Activated T-helper 2 cell treated with anti-CD3 and anti-CD28 coated beads, Interferon-gamma antibody, Interleukin-2, Interleukin-4, amounts not matched to agents 10 μg/mL and 5 μg/mL and 100 μg/mL, durations not matched to agents 14 hours and 24 hours and 36 hours (primary cell): ENCODE measurements at regions not wholly inside any gene's neighbourhood (a gene's known extent, or its start where the extent isn't known, plus 50 kb on each side); places are given as distances from the start of the nearest gene placed in this dataset.

ENCODE experiments used
- DNase-seq: peaks from one replicate; pipeline ENCODE4 v3.0.0; 2021; ENCODE audit warnings: low spot score
- H3K27ac Mint-ChIP-seq: one replicate; pipeline ENCODE4 v1.8.0; 2021; ENCODE audit warnings: mixed read lengths
- H3K27me3 Mint-ChIP-seq: one replicate; pipeline ENCODE4 v1.8.0; 2021; ENCODE audit warnings: low read depth, mixed read lengths
- H3K36me3 Mint-ChIP-seq: one replicate; pipeline ENCODE4 v1.8.0; 2021; ENCODE audit warnings: low read depth, mixed read lengths
- H3K4me1 Mint-ChIP-seq: one replicate; pipeline ENCODE4 v1.8.0; 2021; ENCODE audit warnings: low read depth, mixed read lengths
- H3K4me3 Mint-ChIP-seq: one replicate; pipeline ENCODE4 v1.8.0; 2021; ENCODE audit warnings: low read depth, mild to moderate bottlenecking, moderate library complexity, mixed read lengths
- H3K9me3 Mint-ChIP-seq: one replicate; pipeline ENCODE4 v1.8.0; 2021; ENCODE audit warnings: mixed read lengths
- intact Hi-C: fragments of 100-400 bp; cut with micrococcal nuclease; formaldehyde crosslinking; loops from one replicate; pipeline ENCODE4 v1.15.1; 2023

GRCh38 chr15:38050529-38051448 lies 116.3 kb downstream of the TMCO5A start:
- H3K4me3 Mint-ChIP-seq, result no peak overlapping the region
- H3K9me3 Mint-ChIP-seq, result no peaks in the 10 kb centered on the region
- intact Hi-C loops, result no loop called here
- H3K27me3 Mint-ChIP-seq, result peaks cover 8% of the 10 kb centered on the region
- H3K36me3 Mint-ChIP-seq, result no peaks in the 10 kb centered on the region
- no peak overlapping the region for H3K27ac Mint-ChIP-seq
- DNase-seq, result no peak
- H3K4me1 Mint-ChIP-seq, result peaks cover 4% of the 10 kb centered on the region

GRCh38 chr15:38053205-38053604 lies 118.8 kb downstream of the TMCO5A start:
- Mint-ChIP-seq H3K4me3 (no peak overlapping the region), H3K9me3 (no peaks in the 10 kb centered on the region), H3K36me3 (no peaks in the 10 kb centered on the region), H3K4me1 (peaks cover 6% of the 10 kb centered on the region), H3K27ac (no peak overlapping the region), H3K27me3 (peaks cover 13% of the 10 kb centered on the region)
- intact Hi-C loops, result no loop called here
- no peak for DNase-seq

DNA sequence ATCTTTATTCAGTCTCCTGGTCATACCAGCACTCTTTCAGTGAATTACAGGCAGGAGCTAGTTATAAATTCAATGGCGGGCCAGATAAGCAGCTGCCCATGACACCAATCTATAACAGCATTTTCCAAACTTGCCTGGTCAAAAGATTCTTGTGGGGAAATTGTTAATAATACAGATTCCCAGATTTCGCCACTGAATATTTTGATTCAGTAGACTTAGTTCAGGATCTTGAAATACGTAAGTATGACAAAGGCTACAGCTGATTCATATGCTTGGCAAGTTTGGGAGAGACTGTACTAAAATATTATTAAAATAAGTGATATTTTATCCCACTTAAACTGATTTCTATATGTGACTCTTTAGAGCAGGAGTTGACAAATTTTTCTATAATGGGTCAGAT lies 119.3 kb downstream of the TMCO5A start:
- intact Hi-C loops, result no loop called here
- no peak for DNase-seq
- no peak overlapping the region for H3K27ac Mint-ChIP-seq

DNA sequence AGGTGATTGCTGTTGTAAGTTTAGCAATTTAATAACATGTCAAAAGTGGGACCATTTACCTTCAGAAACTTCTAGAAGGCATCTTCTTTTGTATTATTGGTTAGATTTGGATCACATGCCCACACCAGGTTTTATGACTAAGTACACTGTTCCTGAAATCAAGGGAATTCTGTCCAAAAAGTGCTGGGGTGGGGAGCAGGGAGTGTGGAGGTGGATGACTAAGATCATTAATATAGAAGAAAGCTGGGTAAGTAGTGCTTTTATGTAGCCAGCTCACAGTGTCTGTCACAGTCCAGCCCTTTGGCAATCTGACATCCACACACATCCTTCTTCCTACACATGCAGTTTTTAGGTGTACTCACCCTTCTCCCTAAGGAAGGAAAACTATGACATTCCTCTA lies 120.0 kb downstream of the TMCO5A start:
- DNase-seq, result no peak
- intact Hi-C loops, result no loop called here
- Mint-ChIP-seq H3K9me3 (no peaks in the 10 kb centered on the region), H3K4me1 (peaks cover 13% of the 10 kb centered on the region), H3K4me3 (no peak overlapping the region), H3K27ac (no peak overlapping the region), H3K27me3 (peaks cover 13% of the 10 kb centered on the region), H3K36me3 (no peaks in the 10 kb centered on the region)

More for the DNA sequence above, 119.3 kb downstream of the TMCO5A start:
- no peaks in the 10 kb centered on the region for H3K9me3 Mint-ChIP-seq
- peaks cover 7% of the 10 kb centered on the region for H3K4me1 Mint-ChIP-seq
- peaks cover 13% of the 10 kb centered on the region for H3K27me3 Mint-ChIP-seq
- H3K4me3 Mint-ChIP-seq, result no peak overlapping the region
- H3K36me3 Mint-ChIP-seq, result no peaks in the 10 kb centered on the region

DNA sequence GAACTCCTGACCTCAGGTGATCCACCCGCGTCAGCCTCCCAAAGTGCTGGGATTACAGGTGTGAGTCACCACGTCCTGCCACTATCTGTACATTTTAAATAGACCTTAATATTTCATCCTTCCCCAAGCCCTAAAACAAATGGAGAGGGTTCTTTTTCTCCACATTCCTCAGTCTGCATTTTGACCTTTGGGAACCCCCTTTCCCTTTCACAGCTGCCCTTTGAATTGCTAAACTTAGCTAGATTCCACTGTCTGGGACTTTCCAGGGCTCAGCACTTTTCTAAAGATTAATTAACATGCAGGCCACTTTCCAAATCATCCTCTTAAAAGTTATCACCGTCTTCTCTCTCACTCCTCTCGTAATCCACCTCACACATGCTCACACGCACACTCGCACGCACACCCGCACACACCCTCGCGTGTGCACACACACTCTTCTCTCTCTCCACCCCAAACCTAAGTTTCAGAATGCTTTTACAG lies 124.2 kb downstream of the TMCO5A start:
- no peak for DNase-seq
- H3K4me1 Mint-ChIP-seq, result peaks cover 14% of the 10 kb centered on the region
- no peak overlapping the region for H3K4me3 Mint-ChIP-seq
- no peak overlapping the region for H3K27ac Mint-ChIP-seq
- H3K9me3 Mint-ChIP-seq, result no peaks in the 10 kb centered on the region
- peaks cover 26% of the 10 kb centered on the region for H3K27me3 Mint-ChIP-seq
- intact Hi-C loops, result no loop called here
- H3K36me3 Mint-ChIP-seq, result no peaks in the 10 kb centered on the region

GRCh38 chr15:38059665-38060064 lies 125.2 kb downstream of the TMCO5A start:
- Mint-ChIP-seq H3K4me3 (no peak overlapping the region), H3K27ac (no peak overlapping the region), H3K4me1 (peaks cover 14% of the 10 kb centered on the region), H3K9me3 (no peaks in the 10 kb centered on the region), H3K27me3 (peaks cover 29% of the 10 kb centered on the region), H3K36me3 (no peaks in the 10 kb centered on the region)
- DNase-seq, result no peak
- intact Hi-C loops, result no loop called here

GRCh38 chr15:38061856-38062649 lies 127.6 kb downstream of the TMCO5A start:
- Mint-ChIP-seq H3K36me3 (no peaks in the 10 kb centered on the region), H3K9me3 (no peaks in the 10 kb centered on the region), H3K27ac (no peak overlapping the region), H3K4me1 (peaks cover 14% of the 10 kb centered on the region), H3K27me3 (peaks cover 29% of the 10 kb centered on the region), H3K4me3 (no peak overlapping the region)
- no peak for DNase-seq
- intact Hi-C loops, result no loop called here

DNA sequence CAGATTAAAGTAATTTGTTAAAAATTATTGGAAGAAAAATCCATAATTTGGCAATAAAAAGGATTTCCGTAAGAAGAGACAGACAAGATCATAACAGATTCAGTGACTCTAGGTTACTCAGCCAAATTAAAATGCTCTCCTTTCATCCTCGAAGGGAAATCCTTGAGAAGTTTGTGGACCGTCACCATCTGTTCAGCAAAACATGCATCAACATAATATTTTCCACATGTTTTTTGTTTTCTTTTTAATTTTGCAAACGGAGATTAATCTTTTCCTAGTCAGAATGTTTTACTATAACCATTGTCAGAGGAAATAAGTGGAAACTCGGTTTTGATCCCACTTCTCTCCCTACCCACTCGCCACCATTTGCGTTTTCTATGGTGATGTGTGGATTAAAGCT lies 128.3 kb downstream of the TMCO5A start:
- intact Hi-C loops, result no loop called here
- no peaks in the 10 kb centered on the region for H3K9me3 Mint-ChIP-seq
- H3K4me1 Mint-ChIP-seq, result peaks cover 14% of the 10 kb centered on the region
- no peaks in the 10 kb centered on the region for H3K36me3 Mint-ChIP-seq
- DNase-seq, result no peak
- no peak overlapping the region for H3K27ac Mint-ChIP-seq
- no peak overlapping the region for H3K4me3 Mint-ChIP-seq
- peaks cover 33% of the 10 kb centered on the region for H3K27me3 Mint-ChIP-seq

DNA sequence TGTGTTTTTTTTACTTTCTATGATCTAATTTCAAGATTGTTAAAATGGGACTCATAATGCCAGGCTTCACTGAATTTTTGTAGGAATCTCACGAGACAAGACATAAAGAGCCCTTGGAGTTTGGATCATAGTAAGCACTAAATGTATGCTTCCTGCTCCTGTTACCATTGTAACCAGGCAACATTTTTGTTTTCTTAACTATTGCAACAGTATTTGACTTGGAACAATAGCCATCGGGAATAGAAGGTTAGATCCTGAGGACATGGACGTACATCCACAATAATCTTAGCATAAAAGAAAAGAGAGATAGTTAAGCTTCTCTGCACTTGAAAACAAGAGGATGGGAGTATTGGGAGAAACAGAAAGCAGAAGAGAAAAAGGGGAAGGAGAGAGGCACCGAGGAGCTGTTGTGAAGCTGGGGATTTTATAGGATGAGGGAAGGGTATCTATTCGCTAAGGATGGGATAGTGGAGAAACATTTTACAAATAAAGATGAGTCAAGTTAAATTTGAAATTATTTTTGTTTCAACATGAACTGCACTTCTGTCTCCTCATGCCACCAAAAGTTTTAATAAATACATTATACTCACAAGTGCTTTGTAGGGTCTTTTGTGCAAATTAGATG lies 131.4 kb downstream of the TMCO5A start:
- no peaks in the 10 kb centered on the region for H3K36me3 Mint-ChIP-seq
- DNase-seq, result no peak
- H3K27ac Mint-ChIP-seq, result no peak overlapping the region
- intact Hi-C loops, result no loop called here
- H3K27me3 Mint-ChIP-seq, result peaks cover 56% of the 10 kb centered on the region
- no peaks in the 10 kb centered on the region for H3K9me3 Mint-ChIP-seq
- H3K4me1 Mint-ChIP-seq, result peaks cover 18% of the 10 kb centered on the region
- H3K4me3 Mint-ChIP-seq, result no peak overlapping the region

DNA sequence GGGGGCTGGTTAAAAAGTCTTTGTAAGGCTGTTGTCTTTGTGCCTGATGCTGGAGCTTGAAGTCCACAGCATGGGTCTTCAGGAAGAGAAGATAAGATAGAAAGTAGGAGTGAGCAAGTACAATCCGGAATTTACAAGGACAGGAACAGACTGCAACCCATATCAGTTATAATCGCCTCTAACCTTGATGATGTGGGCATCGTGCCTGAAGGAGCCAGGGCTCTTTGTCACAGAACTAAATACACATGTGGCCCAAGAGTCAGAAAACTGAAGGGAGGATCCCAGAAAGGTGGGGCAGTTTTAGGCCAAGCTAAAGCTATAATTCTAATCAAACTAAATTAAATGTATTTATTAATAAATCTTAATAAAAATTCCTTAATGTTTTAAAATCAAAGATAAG lies 132.2 kb downstream of the TMCO5A start:
- no peak for DNase-seq
- Mint-ChIP-seq H3K27me3 (peaks cover 59% of the 10 kb centered on the region), H3K9me3 (no peaks in the 10 kb centered on the region), H3K27ac (no peak overlapping the region), H3K4me1 (peaks cover 21% of the 10 kb centered on the region), H3K4me3 (no peak overlapping the region), H3K36me3 (no peaks in the 10 kb centered on the region)
- intact Hi-C loops, result no loop called here

DNA sequence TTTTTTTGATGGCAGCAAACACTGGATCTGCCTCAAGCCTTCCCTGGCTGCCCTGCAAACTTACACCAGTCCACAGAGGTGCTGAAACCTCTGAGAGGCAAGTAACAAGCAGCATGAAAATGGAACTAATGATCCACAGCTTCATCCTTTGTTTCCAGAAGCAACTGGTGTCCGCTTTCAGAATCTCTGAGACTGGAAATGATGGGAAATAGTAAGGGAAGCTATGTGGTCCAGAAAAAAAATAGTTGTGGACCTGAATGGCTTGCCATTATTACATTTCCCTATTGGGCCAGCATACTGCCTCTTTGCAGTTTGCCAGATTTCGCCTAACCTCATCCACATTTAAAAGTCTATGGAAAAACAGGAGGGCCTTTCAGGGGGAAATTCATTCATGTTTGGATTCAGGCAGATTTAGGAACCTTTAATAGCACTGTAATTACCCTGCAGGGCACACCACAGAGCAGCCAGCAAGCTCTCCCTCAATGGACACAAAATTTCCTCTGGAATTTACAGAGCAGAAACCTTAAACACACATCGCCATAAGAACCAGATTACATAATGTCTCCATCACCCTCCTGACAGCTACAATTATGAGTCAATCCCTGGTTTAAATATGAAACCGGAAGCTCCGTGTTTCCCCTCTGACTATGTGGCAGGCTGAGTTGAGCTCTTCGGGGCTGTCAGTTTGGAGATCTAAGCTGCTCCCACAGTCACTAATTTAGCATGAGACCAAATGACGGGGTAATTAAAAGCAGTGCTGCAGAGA lies 134.4 kb downstream of the TMCO5A start:
- H3K36me3 Mint-ChIP-seq, result no peaks in the 10 kb centered on the region
- no peaks in the 10 kb centered on the region for H3K9me3 Mint-ChIP-seq
- H3K27me3 Mint-ChIP-seq, result peaks cover 67% of the 10 kb centered on the region
- intact Hi-C loops, result loop anchor here (1.0 kb wide), 1 partner anchor 15 kb away; no protein-coding TSS in a partner anchor
- peaks cover 26% of the 10 kb centered on the region for H3K4me1 Mint-ChIP-seq
- peak; percentile 24 for DNase-seq
- H3K4me3 Mint-ChIP-seq, result no peak overlapping the region
- no peak overlapping the region for H3K27ac Mint-ChIP-seq

DNA sequence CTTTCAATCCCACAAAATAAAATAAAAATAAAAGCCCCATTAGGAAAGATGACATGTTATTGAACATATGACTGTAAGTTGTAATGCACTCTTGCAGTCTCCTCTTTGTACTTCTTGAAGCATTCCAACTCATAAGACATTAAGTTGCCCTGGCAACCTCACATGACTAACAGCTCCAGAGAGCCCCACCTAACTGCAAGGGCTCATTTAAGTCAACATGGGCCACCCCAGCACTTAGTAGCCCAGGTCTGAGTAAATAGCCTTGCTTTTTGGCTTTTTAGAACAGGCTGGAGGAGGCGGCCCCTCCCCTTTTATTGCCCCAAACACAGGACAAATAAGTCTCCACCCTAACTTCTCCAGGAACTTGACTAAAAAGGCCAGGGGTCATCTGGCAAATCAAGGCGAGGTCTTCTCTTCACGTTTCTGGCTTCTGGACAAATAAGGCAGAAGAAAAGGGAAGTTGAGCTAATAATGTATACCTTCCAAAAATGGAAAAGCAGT lies 135.1 kb downstream of the TMCO5A start:
- Mint-ChIP-seq H3K4me1 (peaks cover 26% of the 10 kb centered on the region), H3K27ac (no peak overlapping the region), H3K4me3 (no peak overlapping the region), H3K27me3 (peaks cover 74% of the 10 kb centered on the region), H3K36me3 (no peaks in the 10 kb centered on the region), H3K9me3 (no peaks in the 10 kb centered on the region)
- no peak for DNase-seq
- intact Hi-C loops, result loop anchor here (1.0 to 10.0 kb wide), 3 partner anchors 15 to 625 kb away; partner anchors contain the start of gene SPRED1
